Kidney capillary endothelial cell (primary cell): ENCODE measurements at regions not wholly inside any gene's neighbourhood (a gene's known extent, or its start where the extent isn't known, plus 50 kb on each side); places are given as distances from the start of the nearest gene placed in this dataset.

ENCODE experiments used
- DNase-seq: peaks from one replicate; pipeline ENCODE4 v3.0.0-alpha.2; 2018; ENCODE audit warnings: low spot score

DNA sequence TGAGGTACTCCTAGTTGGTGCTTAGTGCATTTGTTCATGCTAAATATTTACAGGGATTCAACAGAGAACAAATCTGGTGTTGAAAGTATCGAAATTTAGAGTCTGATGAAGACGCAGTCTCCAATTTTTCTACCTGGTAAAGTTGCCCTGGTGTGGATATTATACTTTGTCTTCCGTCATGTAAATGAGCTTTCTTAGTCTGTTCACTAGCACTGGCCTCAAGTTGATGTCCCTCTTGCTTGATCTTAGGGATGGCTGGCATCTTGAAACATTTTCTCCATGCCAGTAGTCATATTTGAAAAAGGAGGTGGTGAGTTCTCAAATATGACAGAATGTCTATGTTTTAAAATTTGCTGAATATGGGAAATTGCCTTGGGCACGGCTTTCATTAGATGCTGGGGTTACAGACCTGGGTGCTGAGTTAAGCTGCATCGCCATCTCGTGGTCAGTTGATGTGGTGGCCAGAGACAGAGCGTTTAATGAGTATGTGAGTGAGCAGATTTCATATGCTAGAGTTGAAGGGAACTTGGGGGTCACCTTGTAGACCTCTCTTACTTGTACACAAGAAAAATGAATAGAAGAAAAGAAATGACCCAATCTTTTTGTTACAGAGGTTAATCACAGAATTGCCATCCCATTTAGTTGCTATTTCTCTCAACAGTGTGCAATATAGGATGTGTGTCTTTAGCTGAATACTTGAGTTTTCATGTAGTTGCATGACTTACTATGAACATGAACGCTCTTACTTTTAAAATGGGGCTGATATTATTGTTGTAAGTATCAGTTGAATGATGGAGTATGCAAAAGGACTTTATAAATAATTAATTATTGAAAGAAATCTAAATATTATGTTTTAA, 172.8 kb upstream of the DCN start:
- peak; percentile 67 for DNase-seq

DNA sequence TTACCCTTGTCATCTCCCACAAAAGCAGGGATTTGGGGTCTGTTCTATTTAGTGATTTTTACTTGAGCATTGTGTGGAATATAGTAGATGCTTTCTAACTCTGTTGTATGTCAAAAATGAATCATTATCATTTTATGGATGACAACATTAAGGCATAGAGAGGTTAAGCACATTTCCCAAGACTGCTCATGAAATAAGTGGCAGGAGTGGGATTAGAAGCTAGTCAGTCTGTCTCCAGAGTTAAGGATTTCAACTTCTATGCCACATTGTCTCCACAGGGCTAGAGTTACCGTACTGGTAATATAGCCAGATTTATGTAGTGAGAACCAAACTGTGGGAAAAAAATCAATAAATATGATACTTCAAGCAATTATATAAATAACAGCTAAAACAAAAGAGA, 170.6 kb upstream of the DCN start:
- no peak for DNase-seq

DNA sequence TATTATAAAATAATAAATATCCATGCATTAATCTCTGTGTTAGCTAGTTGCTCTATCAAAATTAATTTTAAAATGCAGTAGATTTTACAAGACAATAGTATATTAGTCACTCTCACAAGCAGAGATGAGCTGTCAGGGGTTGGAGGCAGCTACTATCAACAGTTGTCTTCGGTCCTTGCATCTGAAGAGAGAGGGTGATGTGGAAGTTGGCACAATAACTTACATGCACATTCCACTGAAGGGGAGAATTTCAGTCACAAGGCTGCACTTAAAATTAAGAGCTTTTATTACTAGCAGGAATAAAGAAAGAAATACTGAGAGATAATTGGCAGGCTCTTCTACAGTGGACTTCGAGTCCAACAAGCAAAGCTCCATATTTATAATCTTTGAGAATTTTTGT, 166.9 kb upstream of the DCN start:
- DNase-seq = no peak

DNA sequence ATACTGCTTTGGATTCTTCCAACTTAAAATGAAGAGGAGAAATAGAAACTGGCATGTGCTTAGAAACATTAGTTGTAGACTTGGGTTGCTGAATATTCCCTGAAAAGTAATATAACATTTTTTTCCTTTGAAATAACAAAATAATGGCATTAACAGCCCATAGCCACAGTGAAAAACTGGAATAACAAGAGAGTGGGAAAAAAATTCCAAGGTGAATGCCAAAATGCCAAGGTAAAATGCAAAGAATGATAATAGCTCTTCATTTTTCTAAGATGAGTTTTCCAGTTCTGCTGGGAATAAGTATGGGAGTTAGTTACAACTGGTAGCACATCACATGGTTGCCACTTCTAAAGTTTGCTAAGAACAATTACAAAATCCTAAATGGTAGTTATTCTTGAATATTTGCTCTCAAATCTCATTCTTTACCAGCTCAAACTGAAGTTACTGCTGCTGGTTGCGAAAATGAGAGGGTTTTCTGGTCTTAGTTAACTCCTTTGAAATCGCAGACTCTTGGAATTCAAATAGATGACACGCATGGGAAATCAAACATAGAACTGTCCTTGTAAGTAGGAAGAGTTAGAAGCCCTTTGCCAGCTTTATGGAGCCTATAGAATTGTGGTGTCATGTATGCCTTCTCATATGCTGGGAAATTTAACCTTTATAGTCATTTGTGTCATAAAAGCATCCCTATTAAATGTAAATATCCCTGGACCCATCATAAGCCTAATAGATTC, 165.0 kb upstream of the DCN start:
- DNase-seq = no peak

GRCh38 chr12:91346827-91347226, 164.2 kb upstream of the DCN start:
- no peak for DNase-seq

DNA sequence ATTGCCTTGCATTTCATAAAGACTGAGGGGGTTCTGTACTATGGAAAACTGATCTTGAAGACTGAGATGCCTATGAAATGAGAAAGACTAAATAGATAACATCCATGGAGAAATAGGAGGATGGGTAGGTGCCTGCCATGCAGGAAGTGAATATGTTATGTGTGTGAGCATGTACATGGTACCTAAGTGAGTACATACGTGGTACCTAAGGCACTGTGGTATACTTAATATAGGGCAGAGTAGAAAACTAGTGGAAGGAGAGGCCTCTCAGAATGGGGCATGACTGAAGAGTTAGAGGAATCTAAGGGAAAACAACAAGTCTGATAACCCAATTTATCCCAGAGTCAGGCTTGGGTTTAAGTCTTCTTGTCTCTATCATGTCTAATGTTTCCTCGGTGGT, 161.8 kb upstream of the DCN start:
- no peak for DNase-seq

- DNase-seq = no peak
Measured at GRCh38 chr12:91343010-91343409, 160.4 kb upstream of the DCN start.

DNA sequence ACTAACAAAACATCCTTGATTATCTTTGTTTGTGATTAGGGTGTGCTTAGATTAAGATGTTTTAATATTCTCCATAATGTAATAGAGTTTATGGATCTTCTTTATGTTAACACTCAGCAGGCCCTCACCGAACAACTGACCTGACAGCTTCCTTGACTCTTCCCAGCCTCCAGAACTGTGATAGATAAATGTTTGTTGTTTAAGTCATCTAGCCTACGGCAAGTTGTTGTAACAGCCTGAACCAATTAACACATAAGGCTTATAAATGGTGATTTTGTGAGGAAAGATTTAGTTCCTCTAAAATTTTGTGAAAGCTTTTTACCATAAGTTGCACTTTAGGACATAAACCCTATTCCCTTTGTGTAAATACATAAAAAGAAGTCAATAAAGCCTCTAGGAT, 156.5 kb upstream of the DCN start:
- DNase-seq = no peak

- no peak for DNase-seq
Measured at GRCh38 chr12:91335699-91336098, 153.1 kb upstream of the DCN start.

DNA sequence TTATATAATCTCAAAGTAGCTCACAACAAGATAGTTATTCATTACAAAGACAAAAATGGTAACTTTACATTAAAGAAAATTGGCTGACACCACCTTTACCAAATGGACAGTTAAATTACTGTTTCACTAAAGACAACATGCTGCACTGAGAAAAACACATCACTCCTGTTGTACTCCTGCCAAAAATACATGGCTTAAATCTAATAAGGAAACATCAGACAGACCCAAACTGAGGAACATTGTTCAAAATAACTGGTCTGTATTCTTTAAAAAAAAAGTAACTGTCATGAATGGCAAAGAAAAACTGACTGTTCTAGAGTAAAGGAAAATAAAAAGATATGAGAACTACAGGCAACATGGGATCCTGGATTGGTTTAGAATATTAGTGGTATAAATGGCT, 151.3 kb upstream of the DCN start:
- no peak for DNase-seq

DNA sequence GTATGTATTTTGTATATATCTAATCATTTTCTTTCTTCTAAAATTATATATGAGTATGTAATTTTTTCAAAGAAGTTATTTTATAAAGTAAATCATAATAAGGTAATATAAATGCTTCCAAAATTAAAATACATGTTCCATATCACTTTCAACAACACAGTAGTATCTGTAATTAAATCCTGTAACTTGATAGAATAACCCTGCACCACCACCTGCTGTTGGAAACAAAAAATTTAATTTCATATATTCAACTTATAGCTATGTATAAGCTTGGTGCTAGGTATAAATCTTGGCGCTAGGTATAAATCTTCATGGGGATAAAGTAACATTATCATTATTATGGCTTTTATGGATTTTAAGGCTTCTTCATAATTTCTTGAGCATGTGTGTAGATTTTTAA, 149.7 kb upstream of the DCN start:
- no peak for DNase-seq

- DNase-seq = no peak
Measured at GRCh38 chr12:91331371-91331770, 148.8 kb upstream of the DCN start.

- no peak for DNase-seq
Measured at GRCh38 chr12:91328451-91328850, 145.8 kb upstream of the DCN start.

- no peak for DNase-seq
Measured at GRCh38 chr12:91327889-91328288, 145.3 kb upstream of the DCN start.

- no peak for DNase-seq
Measured at GRCh38 chr12:91327131-91327530, 144.5 kb upstream of the DCN start.

DNA sequence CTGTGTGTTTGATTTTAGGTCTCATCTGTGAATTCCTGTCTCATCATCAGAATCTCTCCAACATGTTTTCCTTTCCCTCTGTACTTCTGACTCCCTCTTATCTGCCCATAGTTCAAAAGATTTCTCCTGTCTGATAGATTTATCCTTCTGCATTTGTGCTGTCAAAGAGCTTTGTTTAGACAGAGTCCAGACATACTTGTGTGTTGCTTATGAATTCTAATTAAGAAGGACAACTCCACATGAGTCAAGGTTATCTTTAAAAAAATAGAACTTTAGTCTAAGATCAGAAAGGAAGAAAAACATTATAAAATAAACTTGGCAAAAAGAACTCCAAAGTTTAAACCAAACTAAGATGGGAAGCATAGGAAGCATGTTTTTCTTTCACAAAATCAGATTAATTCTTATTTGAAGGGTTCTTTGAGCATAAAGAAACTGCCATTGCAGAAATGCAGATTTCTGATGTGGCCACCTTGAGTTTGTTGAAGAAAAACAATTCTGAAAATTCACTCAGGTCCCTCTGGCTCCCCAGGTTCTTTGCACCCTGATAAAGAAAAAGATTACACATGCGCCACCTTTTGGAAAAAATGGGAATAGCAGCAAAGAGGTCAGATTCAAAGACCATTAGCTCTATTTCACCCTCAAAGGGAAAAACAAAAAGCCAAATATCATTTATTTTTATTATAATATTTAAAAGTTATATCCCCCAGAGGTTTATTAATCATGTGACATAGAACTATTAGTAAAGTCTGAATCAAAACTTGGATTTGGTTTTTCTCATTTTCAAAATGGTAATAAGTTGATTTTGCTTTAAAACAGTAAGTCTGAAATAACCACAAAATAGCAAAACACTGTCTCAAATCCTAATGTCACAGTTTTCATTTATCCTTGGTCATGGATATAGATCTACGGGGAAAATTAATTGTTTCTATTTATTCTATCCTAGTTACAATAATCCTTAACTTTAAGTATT, 143.7 kb upstream of the DCN start:
- DNase-seq = peak; percentile 30

- no peak for DNase-seq
Measured at GRCh38 chr12:91320999-91321398, 138.4 kb upstream of the DCN start.

DNA sequence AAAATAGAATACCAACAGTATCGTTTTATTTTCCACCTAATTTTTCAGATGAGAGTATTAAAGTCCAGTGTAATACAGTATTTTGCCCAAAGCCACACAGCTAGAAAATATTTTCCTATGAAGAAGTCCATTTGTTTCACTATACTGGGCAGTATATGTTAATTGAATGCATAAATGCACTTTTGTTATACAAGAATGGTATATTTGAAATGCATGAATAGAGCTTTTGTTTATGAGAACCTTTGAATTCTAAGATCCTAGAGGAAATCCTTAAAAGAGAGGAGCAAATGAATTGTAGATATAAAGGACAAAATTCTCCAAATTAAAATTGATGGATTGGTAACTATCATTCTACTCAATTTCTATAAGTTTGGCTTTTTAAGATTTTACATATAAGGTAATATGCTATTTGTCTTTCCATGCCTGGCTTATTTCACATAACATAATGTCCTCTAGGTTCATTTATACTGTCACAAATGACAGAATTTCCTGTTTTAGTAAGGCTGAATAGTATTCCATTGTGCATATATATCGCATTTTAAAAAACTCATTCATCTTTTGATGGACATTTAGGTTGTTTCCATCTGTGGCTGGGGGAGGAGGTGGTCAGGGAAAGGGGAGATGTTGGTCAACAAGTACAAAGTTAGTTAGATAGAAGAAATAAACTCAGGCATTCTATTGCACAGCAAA, 136.6 kb upstream of the DCN start:
- DNase-seq = no peak

DNA sequence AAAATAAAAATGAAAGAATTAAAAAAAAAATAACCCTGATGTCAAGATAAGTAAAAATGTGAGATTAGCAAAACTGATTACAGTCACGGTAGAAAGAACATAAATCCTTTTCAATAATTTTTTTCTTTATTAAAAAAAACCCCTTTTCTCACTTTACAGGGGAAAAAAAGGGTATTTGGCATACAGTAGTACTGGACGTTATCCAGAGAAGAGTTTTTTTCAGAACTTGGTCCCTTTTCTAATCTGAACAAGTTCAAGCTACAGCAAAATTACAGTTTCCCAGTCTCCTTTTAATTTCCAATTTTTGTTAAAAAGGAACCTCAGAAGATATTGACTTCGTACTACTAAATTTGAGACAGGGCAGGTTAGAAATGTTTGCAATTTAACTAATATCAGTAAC, 134.7 kb upstream of the DCN start:
- DNase-seq = no peak

GRCh38 chr12:91316907-91317269, 134.3 kb upstream of the DCN start:
- DNase-seq = no peak

DNA sequence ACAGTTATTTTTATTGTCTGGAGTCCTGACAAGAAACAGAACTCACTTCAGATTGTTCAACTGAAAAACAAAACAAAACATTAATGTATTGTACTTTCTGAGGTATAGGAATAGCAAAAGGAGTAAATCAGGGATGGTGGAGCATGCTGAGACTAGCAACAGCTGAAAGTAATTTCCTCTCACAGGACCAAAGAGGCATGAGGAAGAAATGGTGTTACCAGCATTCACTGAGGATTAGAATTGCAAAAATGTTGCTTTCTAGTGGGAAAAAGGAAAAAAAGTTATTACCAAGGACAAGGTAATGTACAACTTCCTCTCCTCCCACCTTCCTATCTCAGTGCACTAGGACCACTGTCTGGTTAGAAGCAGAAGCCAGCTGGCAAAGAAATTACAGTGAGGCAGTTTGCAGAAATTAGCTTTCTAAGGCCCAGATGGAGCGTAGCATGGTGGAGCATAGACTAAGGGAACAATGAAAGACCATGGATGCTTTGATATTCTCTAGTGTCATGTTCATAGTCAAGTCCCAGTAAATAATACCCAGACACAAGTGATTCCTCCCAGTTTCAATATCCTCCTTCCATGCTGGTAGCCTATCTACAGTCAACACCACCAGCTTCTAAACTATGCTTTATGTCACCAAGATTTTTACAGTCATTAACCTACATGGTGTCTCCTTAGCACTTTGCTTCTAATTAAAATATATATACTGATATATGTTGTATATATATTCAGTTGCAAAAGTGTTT, 133.7 kb upstream of the DCN start:
- no peak for DNase-seq
